PFSK-1 (cell line): ENCODE measurements at regions not wholly inside any gene's neighbourhood (a gene's known extent, or its start where the extent isn't known, plus 50 kb on each side); places are given as distances from the start of the nearest gene placed in this dataset.

Source experiments
- REST ChIP-seq, 2 experiments: IDR thresholded peaks; 2 replicates each; pipeline versions ENCODE4 v1.6.1 to v1.8.0; 2011 to 2012; ENCODE audit warnings: low read depth in 2 of 2, low read length in 2 of 2, control low read depth in 1 of 2, inconsistent platforms in 1 of 2, mild to moderate bottlenecking in 1 of 2, moderate library complexity in 1 of 2; ENCODE audit not compliant: insufficient read depth in 1 of 2
- SIN3A ChIP-seq: IDR thresholded peaks from 2 replicates; pipeline ENCODE4 v1.6.1; 2012; ENCODE audit warnings: mild to moderate bottlenecking, low read length, moderate library complexity, borderline replicate concordance; ENCODE audit not compliant: insufficient read depth

DNA sequence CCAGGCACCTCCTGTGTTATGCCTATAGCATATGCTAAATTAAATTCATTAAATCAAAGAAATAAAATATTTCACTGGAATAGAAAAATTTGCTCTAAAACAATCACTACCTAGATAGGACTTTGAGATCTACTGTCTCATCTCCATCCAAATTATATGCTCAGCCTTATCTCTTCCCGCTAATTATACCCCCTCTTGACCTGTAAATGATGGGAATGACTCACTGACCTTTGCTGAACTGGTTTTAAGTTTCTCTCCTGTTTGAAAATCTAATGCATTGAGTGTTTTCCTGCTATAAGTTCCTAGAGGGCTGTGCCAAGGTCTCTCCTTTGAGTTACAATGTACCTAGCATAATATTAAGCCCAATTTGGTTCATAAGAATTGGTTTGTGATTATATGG is 110.1 kb downstream of the BMP2 start:
- TF ChIP-seq SIN3A (no peak), REST (IDR thresholded peaks at IDR 0.05; ENCODE audit: insufficient read depth in 1 of 2, low read depth in 2 of 2, low read length in 2 of 2) (no peak)
